ENCODE measurements at regions not wholly inside any gene's neighbourhood (a gene's known extent, or its start where the extent isn't known, plus 50 kb on each side); places are given as distances from the start of the nearest gene placed in this dataset.

DNA sequence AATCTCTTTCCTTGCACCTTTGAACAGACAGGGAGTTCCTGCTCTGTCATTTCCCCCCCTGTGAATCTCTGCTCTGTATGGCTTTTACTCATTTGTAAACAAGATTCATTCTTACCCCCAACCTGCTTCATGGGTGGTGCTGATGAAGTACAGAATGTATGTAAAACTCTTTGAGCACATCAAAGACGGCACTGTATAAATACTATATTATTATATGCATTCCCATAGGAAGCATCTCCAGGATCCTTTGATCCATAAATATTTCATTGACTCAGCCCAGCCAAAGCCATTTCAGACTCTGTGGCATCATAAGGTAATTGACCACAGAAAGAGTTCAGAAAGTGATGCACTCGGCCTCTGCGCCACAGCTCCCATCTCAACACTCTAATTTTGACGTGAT is 208.7 kb downstream of the EFNB2 start:
- TF ChIP-seq POLR2A (IDR thresholded peaks at IDR 0.05) = no peak
- TF ChIP-seq CTCF (IDR thresholded peaks at IDR 0.05) = no peak
